RWPE1 (cell line): ENCODE measurements at regions not wholly inside any gene's neighbourhood (a gene's known extent, or its start where the extent isn't known, plus 50 kb on each side); places are given as distances from the start of the nearest gene placed in this dataset.

Experiments used
- CTCF ChIA-PET: fragments of 350-600 bp; sonication (Branson Sonifier 250); formaldehyde crosslinking; extraction: SDS; loops from one replicate; lab custom pipeline; 2021; lab: Yijun Ruan, JAX
- POLR2A ChIA-PET: fragments of 400-600 bp; formaldehyde crosslinking; extraction: SDS; loops from one replicate; lab custom pipeline; 2020; ENCODE audit warnings: antibody characterized with exemption; ENCODE audit not compliant: low non-redundant PET; lab: Yijun Ruan, JAX
- DNase-seq: peaks from one replicate; pipeline ENCODE4 v3.0.0; 2012; ENCODE audit warnings: low spot score
- H3K27ac ChIP-seq: fragments of 450-650 bp; 2 replicates; pipeline ENCODE4 v1.5.1; 2017
- TF ChIP-seq, protein P1 (sequence below): fragments of 450-650 bp; conservative IDR thresholded peaks from 2 replicates; pipeline ENCODE4 v1.5.1; 2017; ENCODE audit warnings: low read depth, mild to moderate bottlenecking

DNA sequence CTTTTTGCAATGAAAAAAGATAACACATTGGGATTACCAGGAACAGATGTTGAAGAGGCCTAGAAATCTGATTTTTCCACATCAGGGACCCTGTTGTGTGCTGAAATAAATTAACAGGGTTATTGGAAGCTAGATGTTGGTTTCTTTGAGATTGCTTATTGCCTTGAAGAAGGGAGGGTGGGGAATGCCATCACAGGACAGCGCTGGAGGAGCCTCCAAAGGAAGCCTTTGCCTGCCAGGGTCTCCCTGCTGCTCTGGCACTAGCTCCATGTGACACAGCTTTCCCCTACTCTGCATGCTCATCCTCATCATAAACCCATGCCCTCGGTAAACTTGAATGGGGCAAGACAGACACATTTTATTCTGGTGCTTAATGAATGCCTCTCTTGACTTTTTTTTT is 76.1 kb downstream of the MID1IP1 start:
- TF ChIP-seq, protein P1, sequence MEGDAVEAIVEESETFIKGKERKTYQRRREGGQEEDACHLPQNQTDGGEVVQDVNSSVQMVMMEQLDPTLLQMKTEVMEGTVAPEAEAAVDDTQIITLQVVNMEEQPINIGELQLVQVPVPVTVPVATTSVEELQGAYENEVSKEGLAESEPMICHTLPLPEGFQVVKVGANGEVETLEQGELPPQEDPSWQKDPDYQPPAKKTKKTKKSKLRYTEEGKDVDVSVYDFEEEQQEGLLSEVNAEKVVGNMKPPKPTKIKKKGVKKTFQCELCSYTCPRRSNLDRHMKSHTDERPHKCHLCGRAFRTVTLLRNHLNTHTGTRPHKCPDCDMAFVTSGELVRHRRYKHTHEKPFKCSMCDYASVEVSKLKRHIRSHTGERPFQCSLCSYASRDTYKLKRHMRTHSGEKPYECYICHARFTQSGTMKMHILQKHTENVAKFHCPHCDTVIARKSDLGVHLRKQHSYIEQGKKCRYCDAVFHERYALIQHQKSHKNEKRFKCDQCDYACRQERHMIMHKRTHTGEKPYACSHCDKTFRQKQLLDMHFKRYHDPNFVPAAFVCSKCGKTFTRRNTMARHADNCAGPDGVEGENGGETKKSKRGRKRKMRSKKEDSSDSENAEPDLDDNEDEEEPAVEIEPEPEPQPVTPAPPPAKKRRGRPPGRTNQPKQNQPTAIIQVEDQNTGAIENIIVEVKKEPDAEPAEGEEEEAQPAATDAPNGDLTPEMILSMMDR, result no peak
- DNase-seq, result no peak
- CTCF ChIA-PET, result no interaction called here
- POLR2A ChIA-PET, result no interaction called here
- no peak overlapping the region for H3K27ac ChIP-seq

- DNase-seq, result no peak
- ChIA-PET CTCF (no interaction called here), POLR2A (no interaction called here)
- H3K27ac ChIP-seq, result no peak overlapping the region
- TF ChIP-seq, protein P1, result no peak
These were observed 77.5 kb downstream of the MID1IP1 start for GRCh38 chrX:38878641-38879340.

GRCh38 chrX:38879631-38880220 is 78.5 kb downstream of the MID1IP1 start:
- POLR2A ChIA-PET, result no interaction called here
- DNase-seq, result no peak
- TF ChIP-seq, protein P1, result no peak
- CTCF ChIA-PET, result no interaction called here
- H3K27ac ChIP-seq, result no peak overlapping the region

DNA sequence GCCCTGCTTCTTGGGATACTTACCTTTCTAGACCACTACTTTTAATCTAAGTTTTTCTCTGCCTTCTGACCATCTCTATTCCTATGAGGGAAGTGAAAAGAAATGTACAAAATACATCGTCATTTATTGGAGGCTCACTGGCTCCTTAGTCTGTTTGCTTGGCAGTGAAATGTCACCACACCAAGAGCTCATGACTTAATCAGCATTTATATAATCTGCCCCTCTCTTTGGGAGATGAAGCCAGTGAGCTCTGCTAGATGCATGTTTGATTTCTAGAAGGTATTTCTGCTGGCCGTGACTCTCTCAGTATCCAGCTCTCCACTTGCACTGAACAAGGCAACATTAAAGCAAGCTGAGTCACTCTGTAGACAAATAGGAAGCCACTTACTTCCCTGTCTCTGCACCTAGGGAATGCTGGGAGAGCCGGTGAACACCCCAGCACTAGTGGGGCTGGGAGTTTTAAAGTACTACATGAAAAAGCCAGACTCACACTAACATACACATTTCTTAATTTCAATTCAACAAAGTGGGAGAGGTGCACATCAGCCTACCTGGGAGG is 79.1 kb downstream of the MID1IP1 start:
- ChIA-PET CTCF (no interaction called here), POLR2A (no interaction called here)
- TF ChIP-seq, protein P1, result no peak
- DNase-seq, result no peak
- no peak overlapping the region for H3K27ac ChIP-seq

DNA sequence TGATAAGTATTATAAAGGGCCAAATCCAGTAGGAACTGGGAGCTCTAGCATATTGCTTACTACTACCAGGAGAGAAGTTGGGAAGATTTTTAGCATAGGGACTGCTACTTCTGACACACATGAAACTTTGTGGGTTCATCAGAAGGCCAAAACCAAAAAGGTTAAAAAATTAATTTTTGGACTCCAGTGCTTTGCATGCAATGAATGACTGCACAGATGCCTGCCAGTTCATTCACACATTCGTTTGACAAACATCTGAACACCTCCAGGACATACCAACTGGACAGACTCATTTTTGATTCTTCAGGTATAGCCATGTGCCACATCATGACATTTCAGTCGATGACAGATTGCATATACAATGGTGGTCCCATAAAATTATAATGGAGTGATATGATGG is 79.8 kb downstream of the MID1IP1 start:
- CTCF ChIA-PET, result no interaction called here
- TF ChIP-seq, protein P1, result no peak
- H3K27ac ChIP-seq, result no peak overlapping the region
- POLR2A ChIA-PET, result no interaction called here
- no peak for DNase-seq

GRCh38 chrX:38881727-38882126 is 80.5 kb downstream of the MID1IP1 start:
- POLR2A ChIA-PET, result no interaction called here
- TF ChIP-seq, protein P1, result no peak
- no peak for DNase-seq
- H3K27ac ChIP-seq, result no peak overlapping the region
- CTCF ChIA-PET, result no interaction called here
